ENCODE measurements at regions not wholly inside any gene's neighbourhood (a gene's known extent, or its start where the extent isn't known, plus 50 kb on each side); places are given as distances from the start of the nearest gene placed in this dataset.
"Not testable (repeated sequence)": the region's sequence is repeated elsewhere in the genome, so short reads cannot be mapped to it uniquely, and the experiment has no call there.

GRCh38 chr2:155517362-155517761 is 815.2 kb downstream of the NR4A2 start:
- DNase-seq, result no peak

- no peak for DNase-seq
Measured at GRCh38 chr2:155513248-155513647, 814.8 kb downstream of the KCNJ3 start.

- DNase-seq, result no peak
Measured at GRCh38 chr2:155502766-155503165, 804.3 kb downstream of the KCNJ3 start.

- no peak for DNase-seq
Measured at GRCh38 chr2:155498106-155498505, 799.6 kb downstream of the KCNJ3 start.

- no peak for DNase-seq
Measured at GRCh38 chr2:155494744-155495143, 796.2 kb downstream of the KCNJ3 start.

- peak; percentile 9 for DNase-seq
Measured at GRCh38 chr2:155485141-155485842, 786.8 kb downstream of the KCNJ3 start.

GRCh38 chr2:155481141-155481540 is 782.6 kb downstream of the KCNJ3 start:
- no peak for DNase-seq

- DNase-seq, result not testable (repeated sequence)
Measured at GRCh38 chr2:155472018-155472417, 773.5 kb downstream of the KCNJ3 start.

- DNase-seq, result no peak
Measured at GRCh38 chr2:155456222-155456621, 757.7 kb downstream of the KCNJ3 start.

- no peak for DNase-seq
Measured at GRCh38 chr2:155442755-155443372, 744.4 kb downstream of the KCNJ3 start.

GRCh38 chr2:155442088-155442487 is 743.6 kb downstream of the KCNJ3 start:
- DNase-seq, result no peak

- no peak for DNase-seq
Measured at GRCh38 chr2:155431004-155431507, 732.6 kb downstream of the KCNJ3 start.

- no peak for DNase-seq
Measured at GRCh38 chr2:155427470-155427869, 729.0 kb downstream of the KCNJ3 start.

- DNase-seq, result no peak
Measured at GRCh38 chr2:155424518-155424917, 726.0 kb downstream of the KCNJ3 start.

GRCh38 chr2:155418753-155419152 is 720.3 kb downstream of the KCNJ3 start:
- no peak for DNase-seq

GRCh38 chr2:155412598-155412997 is 714.1 kb downstream of the KCNJ3 start:
- no peak for DNase-seq

GRCh38 chr2:155404433-155405002 is 706.0 kb downstream of the KCNJ3 start:
- DNase-seq, result no peak

- no peak for DNase-seq
Measured at GRCh38 chr2:155393406-155393805, 694.9 kb downstream of the KCNJ3 start.

GRCh38 chr2:155391613-155392130 is 693.2 kb downstream of the KCNJ3 start:
- no peak for DNase-seq

GRCh38 chr2:155389224-155389623 is 690.7 kb downstream of the KCNJ3 start:
- no peak for DNase-seq

- no peak for DNase-seq
Measured at GRCh38 chr2:155384555-155385123, 686.1 kb downstream of the KCNJ3 start.

- no peak for DNase-seq
Measured at GRCh38 chr2:155382776-155383175, 684.3 kb downstream of the KCNJ3 start.

GRCh38 chr2:155381436-155381835 is 682.9 kb downstream of the KCNJ3 start:
- DNase-seq, result no peak

- DNase-seq, result no peak
Measured at GRCh38 chr2:155379494-155379893, 681.0 kb downstream of the KCNJ3 start.
